ENCODE measurements at regions not wholly inside any gene's neighbourhood (a gene's known extent, or its start where the extent isn't known, plus 50 kb on each side); places are given as distances from the start of the nearest gene placed in this dataset.
"Not testable (repeated sequence)": the region's sequence is repeated elsewhere in the genome, so short reads cannot be mapped to it uniquely, and the experiment has no call there.

GRCh38 chr12:124472690-124473279 is 94.6 kb downstream of the NCOR2 start:
- no peak for DNase-seq

GRCh38 chr12:124471828-124472227 is 95.6 kb downstream of the NCOR2 start:
- no peak for DNase-seq

- DNase-seq: no peak
Measured at GRCh38 chr12:124470806-124471205, 96.6 kb downstream of the NCOR2 start.

- no peak for DNase-seq
Measured at GRCh38 chr12:124470139-124470538, 97.3 kb downstream of the NCOR2 start.

- no peak for DNase-seq
Measured at GRCh38 chr12:124469193-124469888, 98.1 kb downstream of the NCOR2 start.

GRCh38 chr12:124467549-124467948 is 99.9 kb downstream of the NCOR2 start:
- not testable (repeated sequence) for DNase-seq

GRCh38 chr12:124466216-124467128 is 100.9 kb downstream of the NCOR2 start:
- DNase-seq: peak; percentile 86

GRCh38 chr12:124465473-124465872 is 101.9 kb downstream of the NCOR2 start:
- DNase-seq: no peak

- DNase-seq: no peak
Measured at GRCh38 chr12:124464830-124465229, 102.6 kb downstream of the NCOR2 start.

- DNase-seq: no peak
Measured at GRCh38 chr12:124464062-124464461, 103.3 kb downstream of the NCOR2 start.

GRCh38 chr12:124463341-124463921 is 104.0 kb downstream of the NCOR2 start:
- DNase-seq: no peak

GRCh38 chr12:124462750-124463149 is 104.7 kb downstream of the NCOR2 start:
- DNase-seq: no peak

GRCh38 chr12:124461851-124462623 is 105.4 kb downstream of the NCOR2 start:
- no peak for DNase-seq

GRCh38 chr12:124461241-124461673 is 106.2 kb downstream of the NCOR2 start:
- no peak for DNase-seq

GRCh38 chr12:124460771-124461170 is 106.6 kb downstream of the NCOR2 start:
- DNase-seq: no peak

- no peak for DNase-seq
Measured at GRCh38 chr12:124459852-124460645, 107.4 kb downstream of the NCOR2 start.

- DNase-seq: no peak
Measured at GRCh38 chr12:124458992-124459851, 108.2 kb downstream of the NCOR2 start.

- DNase-seq: no peak
Measured at GRCh38 chr12:124458220-124458991, 109.0 kb downstream of the NCOR2 start.

- DNase-seq: peak; percentile 23
Measured at GRCh38 chr12:124457287-124458219, 109.9 kb downstream of the NCOR2 start.
